ENCODE measurements at regions not wholly inside any gene's neighbourhood (a gene's known extent, or its start where the extent isn't known, plus 50 kb on each side); places are given as distances from the start of the nearest gene placed in this dataset.

GRCh38 chr4:115323106-115323707, 209.8 kb upstream of the NDST4 start:
- no peak for TF ChIP-seq MAX (IDR thresholded peaks at IDR 0.05)
- no peak for TF ChIP-seq TAF1 (IDR thresholded peaks at IDR 0.05; ENCODE audit: low read depth)
- TF ChIP-seq EP300 (IDR thresholded peaks at IDR 0.05; ENCODE audit: borderline replicate concordance), result no peak
- no peak for TF ChIP-seq YY1 (IDR thresholded peaks at IDR 0.05; ENCODE audit: low read depth)
- no peak for TF ChIP-seq CREB1 (IDR thresholded peaks at IDR 0.05; ENCODE audit: low read depth)
- TF ChIP-seq REST (IDR thresholded peaks at IDR 0.05; ENCODE audit: low read depth), result no peak
- no peak for TF ChIP-seq EGR1 (IDR thresholded peaks at IDR 0.05)
- no peak for TF ChIP-seq RAD21 (IDR thresholded peaks at IDR 0.05; ENCODE audit: low read depth)
- TF ChIP-seq TCF12 (IDR thresholded peaks at IDR 0.05; ENCODE audit: low read depth), result no peak
